ENCODE measurements at regions not wholly inside any gene's neighbourhood (a gene's known extent, or its start where the extent isn't known, plus 50 kb on each side); places are given as distances from the start of the nearest gene placed in this dataset.

DNA sequence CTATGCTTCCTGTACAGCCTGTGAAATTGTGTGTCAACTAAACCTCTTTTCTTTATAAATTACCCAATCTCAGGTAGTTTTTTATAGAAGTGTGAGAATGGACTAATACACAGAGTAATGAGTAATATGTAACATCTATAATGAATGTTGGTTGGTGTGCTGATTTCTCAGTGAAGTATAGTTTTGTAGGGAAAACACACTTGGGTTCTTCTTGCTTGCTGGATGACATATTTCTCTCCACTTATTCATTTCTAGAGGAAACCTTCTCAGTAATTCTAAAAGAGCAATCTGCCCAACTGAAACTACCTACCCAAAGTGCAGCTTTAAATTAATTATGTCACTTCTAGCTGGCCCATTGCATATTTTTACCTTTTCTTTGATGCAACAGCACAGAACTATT lies 81.1 kb upstream of the RORB start:
- TF ChIP-seq CTCF (IDR thresholded peaks at IDR 0.05) (no peak), POLR2AphosphoS5 (IDR thresholded peaks at IDR 0.05) (no peak), POLR2A (IDR thresholded peaks at IDR 0.05) (no peak)

Measured in stomach (tissue), 4 donors.